GM18870 (cell line): ENCODE measurements at regions not wholly inside any gene's neighbourhood (a gene's known extent, or its start where the extent isn't known, plus 50 kb on each side); places are given as distances from the start of the nearest gene placed in this dataset.
"Not testable (repeated sequence)": the region's sequence is repeated elsewhere in the genome, so short reads cannot be mapped to it uniquely, and the experiment has no call there.

Experiments
- ATAC-seq: cut with Tn5 transposase; IDR thresholded peaks from one replicate; pipeline ENCODE4 v1.9.1; 2021; ENCODE audit warnings: moderate library complexity; ENCODE audit not compliant: unreplicated experiment

DNA sequence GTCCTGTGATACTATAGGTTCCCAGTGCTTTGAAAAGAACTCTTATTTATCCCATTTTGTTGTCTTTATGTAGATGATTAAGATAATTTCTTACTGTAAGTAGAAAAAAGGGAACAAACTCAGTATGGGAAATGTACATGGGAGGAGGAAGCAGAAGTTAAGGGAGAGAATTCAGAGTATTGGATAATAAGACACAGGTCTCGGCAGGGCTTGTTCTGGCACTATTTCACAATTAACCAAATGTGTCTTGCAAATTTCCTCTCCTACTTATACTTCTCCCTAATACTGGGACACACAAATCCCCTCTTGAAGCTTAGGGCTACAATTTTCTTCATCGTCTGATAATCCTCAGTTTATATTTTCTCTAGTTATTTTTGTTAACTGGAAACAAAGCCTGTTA, 744.0 kb downstream of the ADCYAP1 start:
- ATAC-seq: no peak

DNA sequence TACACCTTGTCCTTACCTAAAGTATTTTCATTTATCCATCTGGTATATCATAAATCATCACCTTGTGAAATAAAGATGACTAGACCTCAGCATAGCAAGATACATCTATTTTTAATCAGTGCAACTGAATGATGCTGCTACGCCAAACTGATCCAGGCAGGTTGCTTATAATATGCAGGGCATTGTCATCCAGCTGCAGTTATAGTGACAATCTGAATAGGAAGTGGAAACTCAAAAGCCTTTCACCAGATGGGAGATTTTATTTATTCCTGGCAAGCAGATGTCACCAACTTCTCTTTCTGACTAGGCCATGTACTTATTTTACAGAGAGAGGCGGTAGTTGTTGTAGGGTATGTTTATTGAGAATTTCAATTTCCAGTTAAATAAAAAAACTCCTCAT, 747.3 kb downstream of the ADCYAP1 start:
- no peak for ATAC-seq

DNA sequence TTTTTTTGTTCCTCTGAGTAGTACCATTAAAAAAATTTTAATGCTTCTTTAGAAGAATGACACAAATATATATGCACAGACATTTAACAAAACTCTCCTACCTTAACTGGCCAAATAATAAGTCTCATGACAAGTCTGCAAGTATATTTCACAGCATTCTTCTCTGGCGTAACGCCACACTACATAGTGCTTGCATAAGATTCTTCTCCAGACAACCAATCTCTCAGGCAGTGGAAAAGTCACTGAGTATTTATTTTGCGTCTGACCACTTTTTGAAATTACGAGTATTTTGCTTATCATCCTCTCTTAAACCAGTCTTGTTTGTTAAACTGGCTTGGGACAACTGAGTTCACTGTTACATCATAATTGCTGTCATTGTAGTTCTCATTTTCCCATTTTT, 749.2 kb downstream of the ADCYAP1 start:
- no peak for ATAC-seq

DNA sequence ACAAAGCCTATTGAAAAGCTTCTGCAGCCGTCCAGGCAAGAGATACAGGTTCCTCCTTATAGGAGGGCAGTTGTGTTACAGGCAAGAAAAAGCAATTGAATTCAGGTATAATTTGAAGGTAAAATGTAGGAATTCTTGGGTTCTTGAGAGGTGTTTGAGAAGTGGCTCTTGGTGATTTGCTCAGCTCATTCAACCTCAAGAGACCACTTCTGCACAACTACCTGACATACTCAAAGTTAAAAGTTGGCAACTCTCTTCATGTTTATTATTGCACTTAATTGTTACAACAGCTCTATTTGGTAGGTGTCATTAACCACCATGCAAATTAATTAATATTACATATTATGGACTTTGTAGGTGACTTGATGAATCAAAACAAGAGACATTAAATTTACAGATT, 753.2 kb downstream of the ADCYAP1 start:
- ATAC-seq: no peak

DNA sequence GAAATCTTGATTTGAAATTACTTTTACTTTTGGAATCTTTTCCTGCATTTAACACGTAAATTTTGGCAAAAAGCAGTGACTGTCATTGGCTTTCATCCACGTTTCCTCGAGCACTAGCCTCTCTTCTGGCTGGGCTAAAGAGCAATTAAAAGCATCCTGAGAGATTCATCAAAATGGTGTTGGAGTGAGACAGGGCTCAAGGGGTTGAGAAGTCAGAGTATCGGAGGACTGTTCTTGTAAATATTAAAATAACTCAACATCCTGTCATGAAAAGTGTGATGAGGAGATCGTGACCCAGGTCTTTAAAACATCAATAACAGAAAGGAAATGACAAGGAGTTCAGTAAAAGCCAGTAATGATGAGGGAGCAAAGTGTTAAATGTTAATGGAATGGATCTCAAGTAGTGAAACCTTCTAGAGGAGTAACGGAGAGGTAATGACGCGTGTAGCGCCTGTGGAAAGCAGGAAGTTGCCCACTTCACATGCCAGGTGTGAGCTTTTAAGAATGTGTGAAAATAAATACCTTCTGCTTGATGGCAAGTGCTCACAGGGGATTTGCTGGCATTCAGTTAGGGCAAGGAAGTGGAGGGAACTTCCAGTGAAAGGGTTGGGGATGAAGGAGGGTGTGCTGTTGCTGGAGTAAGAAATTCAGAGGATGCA, 754.4 kb downstream of the ADCYAP1 start:
- no peak for ATAC-seq

DNA sequence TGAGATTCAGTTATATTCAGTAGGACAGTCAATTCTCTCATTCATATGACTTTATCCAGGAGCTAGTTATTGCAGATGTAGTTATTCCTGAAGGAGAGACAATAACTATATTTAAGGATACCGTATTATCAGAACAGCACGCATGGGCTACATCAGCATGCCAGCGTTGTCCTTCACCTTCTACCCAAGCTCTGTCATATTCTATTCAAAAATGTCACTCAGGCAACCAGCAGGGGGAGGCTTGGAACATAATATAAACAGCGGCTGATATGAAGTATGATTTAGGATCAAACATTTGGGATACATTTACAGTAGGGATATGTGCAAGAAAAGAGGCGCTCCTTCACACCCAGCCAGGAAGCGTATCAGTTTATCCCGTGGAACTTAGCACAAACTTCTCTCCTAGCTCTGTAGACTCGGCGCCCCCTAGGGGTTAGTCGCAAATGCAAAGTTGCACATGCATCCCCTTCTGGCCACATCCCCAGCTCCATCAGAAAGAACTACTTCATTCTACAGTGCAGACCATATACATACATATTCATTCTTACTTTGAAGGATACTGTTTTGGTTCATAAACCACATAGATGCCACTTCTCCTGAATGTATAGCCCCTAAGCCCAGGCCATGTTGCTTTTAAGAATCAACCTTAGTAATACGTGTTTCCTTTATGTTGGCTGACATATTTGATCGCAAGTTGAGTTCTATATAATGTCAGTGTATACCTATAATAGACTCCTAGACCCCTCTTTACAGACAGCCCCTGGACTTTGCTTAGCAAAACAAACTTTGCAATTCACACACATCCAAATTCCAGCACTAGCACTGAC, 759.4 kb downstream of the ADCYAP1 start:
- no peak for ATAC-seq

DNA sequence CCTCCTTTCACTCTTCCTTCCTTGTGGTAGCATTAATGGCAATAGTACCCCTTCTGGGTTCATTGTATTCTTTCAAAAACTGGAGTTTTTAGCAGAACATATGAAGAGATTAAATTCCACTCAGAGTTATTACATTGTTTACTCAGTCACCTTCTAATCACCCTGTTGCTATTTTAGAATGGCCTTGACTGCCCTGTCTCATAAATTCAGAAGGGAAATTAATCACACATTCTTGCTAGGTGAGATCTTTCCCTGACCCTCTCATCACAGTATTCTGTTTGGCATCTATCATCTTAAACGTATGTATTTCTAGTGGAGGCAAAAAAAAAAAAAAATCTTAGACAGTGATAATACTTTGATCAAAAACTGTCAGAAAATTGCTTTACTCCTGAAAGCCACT, 760.4 kb downstream of the ADCYAP1 start:
- no peak for ATAC-seq

DNA sequence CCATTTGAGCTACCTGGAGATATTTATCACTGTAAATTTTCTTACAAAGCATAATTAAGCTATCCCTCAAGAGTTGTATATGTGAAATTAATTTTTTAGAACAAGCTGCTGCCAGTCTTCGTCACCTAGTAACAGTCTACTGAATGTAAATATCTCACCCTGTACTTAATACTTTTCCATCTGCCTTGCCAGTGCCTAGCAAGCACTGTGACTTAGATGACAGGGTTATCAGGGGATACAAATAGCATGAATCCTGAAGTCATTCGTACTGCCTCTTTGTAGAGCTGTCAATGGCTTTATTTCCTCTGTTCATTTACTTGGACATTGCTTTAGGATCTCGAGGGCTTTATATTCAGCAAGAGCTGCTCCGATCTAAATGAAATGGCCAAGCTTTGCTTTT, 763.6 kb downstream of the ADCYAP1 start:
- no peak for ATAC-seq

DNA sequence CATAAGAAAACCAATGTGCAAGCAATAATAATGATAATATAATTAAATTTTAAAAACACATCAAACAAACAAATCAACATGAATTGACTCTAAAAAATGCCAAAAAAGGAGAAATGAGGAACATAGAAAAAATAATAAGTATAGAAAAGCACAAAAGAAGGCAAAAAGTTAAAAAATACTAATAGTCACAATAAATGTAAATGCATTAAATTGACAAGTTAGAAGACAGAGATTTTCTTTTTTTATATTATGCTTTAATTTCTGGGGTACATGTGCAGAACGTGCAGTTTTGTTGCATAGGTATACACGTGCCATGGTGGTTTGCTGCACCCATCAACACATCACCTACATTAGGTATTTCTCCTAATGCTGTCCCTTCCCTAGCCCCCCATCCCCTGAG, 767.0 kb downstream of the ADCYAP1 start:
- not testable (repeated sequence) for ATAC-seq

DNA sequence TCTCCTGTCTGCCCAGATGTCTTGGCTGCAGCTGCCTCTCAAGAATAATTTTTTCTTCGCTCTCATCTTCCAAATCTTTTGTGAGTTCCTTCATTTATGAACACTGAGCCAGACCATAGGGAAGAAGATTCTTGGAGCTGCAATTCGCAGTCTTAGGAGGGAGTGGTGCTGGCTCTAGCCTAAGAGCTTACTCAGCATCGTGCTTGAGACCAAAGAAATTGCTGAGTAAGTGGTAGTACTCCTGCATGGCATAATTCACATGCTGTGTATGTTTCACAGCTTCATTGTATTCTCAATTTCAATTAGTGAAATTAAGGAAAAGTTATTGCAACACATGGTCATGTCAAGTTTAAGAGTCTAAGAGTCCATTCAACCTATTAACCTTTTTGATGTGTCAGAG, 771.7 kb downstream of the ADCYAP1 start:
- no peak for ATAC-seq

DNA sequence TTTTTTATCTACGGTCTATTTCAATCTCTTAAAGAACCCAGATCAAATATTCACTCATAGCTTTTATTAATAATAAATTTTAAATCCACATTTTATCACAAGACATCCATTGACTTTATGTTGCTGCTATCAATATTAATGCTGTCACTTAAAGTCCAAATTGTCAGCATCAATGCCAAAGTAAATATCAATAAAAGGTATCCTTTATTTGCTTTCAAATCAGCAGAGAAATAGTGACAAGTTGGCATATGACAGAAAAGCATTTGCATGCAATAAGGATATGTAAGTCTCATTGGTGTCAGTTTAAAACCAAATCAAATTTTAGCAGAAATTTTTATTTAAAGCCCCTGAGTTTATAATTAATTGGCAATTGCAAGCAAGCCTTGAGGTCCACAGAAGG, 775.4 kb downstream of the ADCYAP1 start:
- no peak for ATAC-seq

DNA sequence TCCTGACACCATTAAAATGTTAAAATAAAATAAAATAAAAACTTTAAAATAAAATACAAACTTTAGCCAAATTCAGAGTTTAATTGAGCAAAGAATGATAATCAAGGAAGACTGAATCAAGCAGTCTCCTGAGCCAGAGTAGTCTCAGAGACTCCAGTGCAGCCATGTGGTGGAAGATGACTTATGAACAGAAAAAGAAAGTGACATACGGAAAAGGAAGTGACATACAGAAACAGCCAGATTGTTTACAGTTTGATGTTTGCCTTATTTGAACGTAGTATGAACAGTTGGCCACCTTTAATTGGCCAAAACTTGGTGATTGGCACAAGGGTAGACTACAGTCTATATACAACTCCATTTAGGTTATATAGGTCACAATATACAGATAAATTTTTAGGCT, 787.2 kb downstream of the ADCYAP1 start:
- no peak for ATAC-seq

DNA sequence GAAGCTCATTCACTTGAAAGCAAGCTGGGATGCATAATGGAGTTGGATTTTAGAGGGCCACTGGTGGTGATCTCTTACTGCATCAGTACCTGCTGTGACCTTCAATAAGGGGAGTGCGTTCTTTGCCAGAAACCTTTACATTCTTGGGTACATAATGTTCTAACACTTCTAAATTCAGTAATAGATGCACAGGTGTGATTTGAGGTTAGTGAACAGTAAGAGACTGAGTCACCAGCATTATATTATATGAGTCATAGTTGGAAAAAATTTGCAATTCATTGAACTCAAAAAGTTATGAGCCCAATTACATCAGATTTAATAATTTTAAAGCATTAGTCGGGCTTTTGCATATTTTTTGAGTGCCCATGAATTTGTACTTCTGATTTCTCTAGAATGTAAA, 803.3 kb downstream of the ADCYAP1 start:
- ATAC-seq: no peak

DNA sequence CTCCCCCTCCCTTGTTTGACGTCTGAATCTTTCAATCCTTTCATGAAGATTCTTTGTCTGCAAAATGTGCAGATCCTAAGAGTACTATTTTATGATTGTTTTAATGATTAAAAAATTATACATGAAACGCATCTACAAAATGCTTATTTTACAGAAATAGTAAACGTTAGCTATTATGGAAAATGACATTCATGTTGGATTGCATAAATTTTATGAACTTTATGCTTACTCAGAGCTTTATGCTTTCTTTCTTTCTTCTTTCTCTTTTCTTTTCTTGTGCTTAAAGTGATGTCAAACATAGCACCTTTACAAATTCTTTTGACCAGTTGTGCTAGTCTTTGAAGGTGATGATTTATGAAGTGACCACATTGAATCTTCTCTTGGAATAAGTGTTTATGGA, 805.4 kb downstream of the ADCYAP1 start:
- no peak for ATAC-seq

DNA sequence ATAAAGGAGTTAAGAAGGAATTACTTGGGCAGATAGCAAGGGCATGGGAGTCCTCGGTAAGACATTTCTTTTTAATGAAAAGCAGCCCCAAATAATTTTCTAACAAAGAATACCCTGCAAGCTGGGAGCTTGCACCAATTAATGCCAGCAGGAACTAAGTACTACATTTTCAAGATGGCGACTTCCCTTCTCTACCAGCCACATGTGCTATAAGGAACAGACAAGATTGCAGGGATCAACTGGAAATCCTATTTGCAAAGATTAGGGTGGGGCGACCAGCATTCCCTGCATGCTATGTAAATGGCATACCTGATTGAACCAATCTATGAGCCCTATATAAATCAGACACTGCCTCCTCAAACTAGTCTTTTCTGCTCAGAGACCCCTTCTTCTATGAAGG, 827.5 kb downstream of the ADCYAP1 start:
- ATAC-seq: no peak

DNA sequence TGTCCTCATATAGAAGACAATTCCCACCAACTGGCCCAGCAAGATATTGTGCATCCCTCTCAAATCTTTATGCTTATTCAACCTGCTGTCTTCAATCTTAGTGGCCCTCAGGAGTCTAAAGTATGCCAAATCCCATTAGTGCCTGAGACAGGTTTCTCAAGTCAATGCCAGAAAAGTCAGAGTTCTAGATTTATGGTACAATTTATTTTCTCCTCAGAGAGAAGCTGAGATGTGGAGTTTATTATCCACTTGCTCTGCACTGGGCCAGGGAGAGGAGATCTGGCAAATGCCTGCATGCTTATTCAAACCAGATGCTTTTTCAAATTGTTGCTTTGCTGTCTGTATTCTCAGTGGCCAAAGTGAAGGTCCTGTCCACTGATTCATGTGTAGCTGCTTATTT, 825.2 kb downstream of the METTL4 start:
- ATAC-seq: no peak

DNA sequence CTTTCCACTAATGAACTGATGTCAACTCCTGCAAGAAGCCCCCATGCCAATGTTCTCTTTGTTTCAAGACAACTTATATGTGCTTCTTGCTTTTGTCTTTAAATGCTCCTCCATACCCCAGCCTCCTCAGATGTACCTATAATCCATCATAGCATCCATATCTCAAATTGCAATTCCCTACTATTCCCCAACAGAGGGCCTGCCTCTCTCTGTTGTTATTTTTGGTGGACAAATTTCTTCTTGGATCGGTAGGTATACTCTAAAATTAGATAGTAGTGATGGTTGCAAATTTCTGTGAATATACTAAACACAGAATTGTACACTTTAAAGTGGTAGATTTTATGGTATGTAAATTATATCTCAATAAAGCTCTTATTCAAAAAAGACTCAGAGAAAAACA, 820.1 kb downstream of the METTL4 start:
- no peak for ATAC-seq

DNA sequence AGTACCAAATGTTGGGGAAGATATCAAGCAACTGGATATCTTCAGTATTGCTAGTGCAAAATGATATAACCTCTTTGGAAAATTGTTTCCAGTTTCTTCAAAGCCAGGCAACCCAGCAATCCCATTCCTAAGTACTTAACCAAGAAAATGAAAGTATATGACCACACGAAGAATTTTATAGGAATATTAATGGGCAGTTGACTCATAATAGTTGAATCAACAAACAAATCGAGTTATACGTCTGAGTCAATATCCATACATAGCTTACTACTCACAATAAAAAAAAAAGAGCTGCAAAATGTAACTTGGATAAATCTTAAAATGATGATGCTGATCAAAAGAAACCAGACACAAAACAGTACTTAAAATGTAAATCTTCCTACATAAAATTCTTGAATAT, 810.4 kb downstream of the METTL4 start:
- no peak for ATAC-seq

DNA sequence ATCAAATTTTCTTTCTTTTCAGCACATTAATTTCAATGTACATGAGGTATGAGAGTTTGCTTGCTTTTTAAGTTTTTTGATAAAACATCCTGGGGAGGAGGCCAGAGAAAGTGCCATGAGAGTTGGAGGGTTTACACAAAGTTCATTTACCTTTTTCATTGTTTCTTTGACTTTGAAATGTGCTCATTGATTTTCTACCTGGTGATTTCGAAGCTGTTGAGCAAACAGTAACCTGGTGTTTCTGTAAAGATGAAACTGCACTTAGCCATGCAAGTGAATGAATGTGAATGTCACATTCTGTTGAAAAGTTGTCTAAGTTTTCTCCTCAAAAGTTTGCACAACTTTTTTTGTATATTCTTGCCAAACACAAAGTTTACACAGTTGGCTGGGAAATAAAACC, 797.0 kb downstream of the METTL4 start:
- ATAC-seq: no peak

DNA sequence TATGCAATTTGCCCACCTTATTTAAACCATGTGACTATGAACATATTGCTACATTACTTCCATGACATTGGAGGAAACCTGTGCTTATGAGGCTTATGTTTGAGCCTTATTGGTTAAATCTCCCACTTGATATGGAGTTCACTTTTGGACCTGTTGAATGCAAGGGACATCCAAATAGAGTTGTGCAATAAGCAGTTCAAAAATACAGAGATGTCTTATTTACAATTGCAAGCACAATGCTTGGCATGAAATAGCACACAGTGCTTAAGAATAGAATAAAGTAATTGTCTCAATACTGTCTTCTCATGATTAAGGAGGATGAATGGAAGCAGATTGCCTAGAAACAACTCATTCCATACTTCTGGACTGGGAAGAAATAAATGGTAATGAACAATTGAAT, 793.5 kb downstream of the METTL4 start:
- ATAC-seq: no peak

DNA sequence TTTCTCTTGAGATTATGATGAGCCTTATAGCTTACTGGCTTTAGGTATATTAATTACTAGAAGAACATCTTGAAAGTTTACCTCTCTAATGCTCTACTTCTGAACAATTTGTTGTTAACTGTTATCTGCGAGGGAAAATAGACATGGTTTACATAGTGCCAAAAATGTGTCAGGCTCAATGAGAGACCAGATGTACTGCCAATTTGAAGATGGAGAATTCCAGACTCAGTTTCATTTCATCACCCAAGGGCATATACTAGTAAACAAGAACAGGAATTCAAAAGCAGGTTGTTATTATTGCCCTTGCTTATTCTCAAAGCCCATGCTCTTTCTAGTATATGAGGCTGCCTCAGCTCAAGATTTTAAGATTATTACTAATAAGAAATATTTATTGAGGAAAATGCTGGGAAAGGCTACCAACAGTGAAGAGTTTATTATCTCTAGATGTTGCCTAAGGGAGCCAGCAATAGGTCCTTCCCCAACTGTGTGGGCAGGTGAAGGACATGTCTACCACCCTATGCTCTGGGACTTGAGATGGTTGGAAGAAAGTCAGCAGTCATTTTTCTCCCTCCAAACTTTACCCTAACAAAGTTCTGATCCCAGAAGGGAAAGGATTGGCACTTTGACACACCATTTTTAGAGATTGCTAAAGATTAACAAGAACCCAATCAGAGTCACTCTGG, 792.7 kb downstream of the METTL4 start:
- no peak for ATAC-seq

DNA sequence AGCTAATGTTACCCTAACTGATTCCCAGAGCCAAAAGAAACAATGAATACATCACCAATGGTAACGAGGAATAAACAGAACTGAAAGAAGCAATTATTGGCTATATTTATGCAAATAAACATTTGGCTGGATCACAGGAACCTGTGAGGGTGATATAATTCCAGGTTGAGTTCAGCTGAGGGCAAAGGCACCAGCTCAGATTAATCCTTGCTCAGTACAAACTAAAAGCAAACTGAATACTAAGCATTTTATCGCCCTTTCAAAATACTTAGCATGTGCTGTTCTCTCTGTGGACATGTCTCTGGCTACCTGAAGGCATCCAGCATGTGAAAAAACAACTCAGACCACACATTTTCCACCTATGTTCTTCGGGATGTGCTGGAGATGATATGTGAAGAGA, 791.7 kb downstream of the METTL4 start:
- no peak for ATAC-seq
